Small intestine (tissue), 7 donors: ENCODE measurements at regions not wholly inside any gene's neighbourhood (a gene's known extent, or its start where the extent isn't known, plus 50 kb on each side); places are given as distances from the start of the nearest gene placed in this dataset.
"Not testable (repeated sequence)": the region's sequence is repeated elsewhere in the genome, so short reads cannot be mapped to it uniquely, and the experiment has no call there.

ENCODE experiments used
- DNase-seq, 2 donors: peaks; one replicate each; pipeline versions ENCODE4 v3.0.0 to v3.0.0-alpha.2; 2013
- FAIRE-seq: peaks from 2 replicates; lab custom pipeline; 2012; peaks lifted over from hg19 to GRCh38; lab: Jason Lieb, UNC
- H3K27ac ChIP-seq, 3 donors: one replicate each; pipeline ENCODE4 v1.5.1; 2013; ENCODE audit warnings: low read length in 2 of 3, mild to moderate bottlenecking in 2 of 3, control low read depth in 1 of 3, inconsistent platforms in 1 of 3, low read depth in 1 of 3, moderate library complexity in 1 of 3
- H3K27me3 ChIP-seq, 3 donors: one replicate each; pipeline ENCODE4 v1.6.1; 2013; ENCODE audit warnings: low read length in 3 of 3, inconsistent platforms in 1 of 3; ENCODE audit not compliant: control insufficient read depth in 3 of 3, insufficient read depth in 3 of 3
- H3K36me3 ChIP-seq, 3 donors: one replicate each; pipeline ENCODE4 v1.6.1; 2013; ENCODE audit warnings: low read length in 3 of 3, inconsistent platforms in 1 of 3, low read depth in 1 of 3, mild to moderate bottlenecking in 1 of 3, moderate library complexity in 1 of 3; ENCODE audit not compliant: control insufficient read depth in 3 of 3, insufficient read depth in 2 of 3
- H3K4me1 ChIP-seq, 3 donors: one replicate each; pipeline ENCODE4 v1.6.1; 2013; ENCODE audit warnings: low read length in 2 of 3, inconsistent platforms in 1 of 3, low read depth in 1 of 3, mild to moderate bottlenecking in 1 of 3, moderate library complexity in 1 of 3; ENCODE audit not compliant: control insufficient read depth in 3 of 3, insufficient read depth in 2 of 3
- H3K4me3 ChIP-seq, 3 donors: one replicate each; pipeline ENCODE4 v1.5.1; 2013; ENCODE audit warnings: low read length in 3 of 3, control low read depth in 1 of 3, inconsistent platforms in 1 of 3, low read depth in 1 of 3, mild to moderate bottlenecking in 1 of 3, moderate library complexity in 1 of 3
- H3K9me3 ChIP-seq, 2 donors: one replicate each; pipeline ENCODE4 v1.6.1; 2013; ENCODE audit warnings: low read depth in 1 of 2, low read length in 1 of 2; ENCODE audit not compliant: control insufficient read depth in 2 of 2, insufficient read depth in 1 of 2
- WGBS, 3 donors: extraction: QIAGEN DNeasy Blood & Tissue Kit; methylation state at CpG; one replicate each; pipeline ENCODE4 v1.1.7; 2013; 5-methylcytosine and 5-hydroxymethylcytosine counted together
- donor health status: healthy with polysubstance abuse.
- donor health status: control.
- donor health status: control.
- donor health status: Bipolar disorder and iron deficiency.
- donor health status: healthy.

GRCh38 chr14:46596236-46596635 lies 55.3 kb downstream of the RPL10L start:
- H3K9me3 ChIP-seq, result peaks cover 0 to 3% of the 10 kb centered on the region in 2 donors
- FAIRE-seq, result no peak
- no peak for DNase-seq
- H3K36me3 ChIP-seq, result no peaks in the 10 kb centered on the region
- no peaks in the 10 kb centered on the region for H3K4me1 ChIP-seq
- H3K4me3 ChIP-seq, result no peak overlapping the region
- no peak overlapping the region for H3K27ac ChIP-seq
- H3K27me3 ChIP-seq, result no peaks in the 10 kb centered on the region

DNA sequence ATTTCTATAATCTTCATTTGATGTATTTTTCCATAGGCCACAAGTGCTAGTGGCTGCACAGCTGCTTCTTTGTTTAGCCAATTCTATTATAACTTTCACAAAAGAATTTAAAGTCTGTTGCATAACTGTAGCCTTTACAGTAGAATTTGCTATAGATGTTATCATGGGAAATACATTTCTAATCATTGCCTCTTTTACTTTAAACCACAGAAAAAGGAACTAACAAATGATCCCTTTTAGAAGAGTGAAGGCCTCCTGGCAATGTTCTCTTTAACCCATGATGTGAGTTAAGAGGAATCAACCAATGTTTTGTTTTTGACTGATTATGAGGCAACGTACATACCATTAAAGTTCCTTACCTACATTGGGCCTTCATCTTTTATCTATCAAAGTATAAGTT lies 68.8 kb downstream of the RPL10L start:
- Histone ChIP-seq H3K4me3 (no peak overlapping the region), H3K4me1 (no peaks in the 10 kb centered on the region), H3K36me3 (no peaks in the 10 kb centered on the region), H3K27me3 (no peaks in the 10 kb centered on the region), H3K9me3 (peaks cover 0 to 1% of the 10 kb centered on the region in 2 donors), H3K27ac (no peak overlapping the region)
- WGBS, 3 donors, result 74 to 82% (median 74%) methylated on average over 1 of the region's 1 CpG
- FAIRE-seq (no peak), DNase-seq (no peak)

GRCh38 chr14:46581036-46581671 lies 70.4 kb downstream of the RPL10L start:
- DNase-seq, result peak; percentile 40 to 54

GRCh38 chr14:46574978-46575375 lies 76.6 kb downstream of the RPL10L start:
- Histone ChIP-seq H3K27ac (no peak overlapping the region), H3K36me3 (no peaks in the 10 kb centered on the region), H3K27me3 (no peaks in the 10 kb centered on the region), H3K4me3 (no peak overlapping the region), H3K4me1 (no peaks in the 10 kb centered on the region), H3K9me3 (no peaks in the 10 kb centered on the region)
- no peak for DNase-seq
- no peak for FAIRE-seq
- WGBS, 3 donors, result 54 to 56% (median 55%) methylated on average over 2 of the region's 2 CpGs

More at GRCh38 chr14:46581036-46581671, 70.4 kb downstream of the RPL10L start:
- Histone ChIP-seq H3K36me3 (no peaks in the 10 kb centered on the region), H3K27ac (no peak overlapping the region), H3K4me3 (no peak overlapping the region), H3K4me1 (no peaks in the 10 kb centered on the region), H3K9me3 (no peaks in the 10 kb centered on the region), H3K27me3 (no peaks in the 10 kb centered on the region)
- FAIRE-seq, result no peak
- 22 to 34% (median 30%) methylated on average over 5 of the region's 5 CpGs for WGBS, 3 donors

DNA sequence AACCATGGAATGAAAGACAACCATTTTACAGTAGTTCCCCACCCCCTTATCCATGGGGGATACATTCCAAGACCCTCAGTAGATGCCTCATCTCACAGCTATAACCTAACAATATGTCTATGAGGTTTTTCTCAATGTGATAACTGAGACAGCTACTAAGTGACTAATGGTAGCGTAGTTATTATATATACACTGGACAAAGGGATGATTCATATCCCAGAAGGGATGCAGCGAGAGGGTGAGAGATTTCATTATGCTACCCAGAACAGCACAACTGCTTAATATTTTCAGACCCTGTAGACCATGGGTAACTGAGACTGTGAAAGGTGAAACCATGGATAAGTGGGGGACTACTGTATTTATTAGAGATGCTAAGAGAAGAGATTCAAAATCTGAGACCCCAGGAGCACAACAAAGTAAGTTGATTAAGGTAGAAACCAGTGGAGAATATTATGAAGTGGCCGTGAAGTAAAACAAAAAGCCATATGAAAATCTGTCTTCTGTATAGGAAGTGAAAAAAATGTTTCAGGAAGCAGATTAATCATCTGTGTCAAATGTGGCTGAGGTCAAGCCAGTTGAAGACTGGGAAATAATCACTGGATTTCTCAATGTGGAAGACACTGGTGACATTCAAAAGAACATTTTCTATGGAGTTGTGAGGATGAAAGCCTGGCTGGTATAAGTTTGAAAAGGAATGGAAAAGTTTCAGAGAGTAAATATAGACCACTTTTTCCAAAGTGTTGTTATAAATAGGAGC lies 77.2 kb downstream of the RPL10L start:
- DNase-seq, result no peak
- Histone ChIP-seq H3K36me3 (no peaks in the 10 kb centered on the region), H3K27ac (no peak overlapping the region), H3K27me3 (no peaks in the 10 kb centered on the region), H3K4me3 (no peak overlapping the region), H3K9me3 (no peaks in the 10 kb centered on the region), H3K4me1 (no peaks in the 10 kb centered on the region)
- 58 to 89% (median 76%) methylated on average over 3 of the region's 3 CpGs for WGBS, 3 donors
- FAIRE-seq, result no peak

DNA sequence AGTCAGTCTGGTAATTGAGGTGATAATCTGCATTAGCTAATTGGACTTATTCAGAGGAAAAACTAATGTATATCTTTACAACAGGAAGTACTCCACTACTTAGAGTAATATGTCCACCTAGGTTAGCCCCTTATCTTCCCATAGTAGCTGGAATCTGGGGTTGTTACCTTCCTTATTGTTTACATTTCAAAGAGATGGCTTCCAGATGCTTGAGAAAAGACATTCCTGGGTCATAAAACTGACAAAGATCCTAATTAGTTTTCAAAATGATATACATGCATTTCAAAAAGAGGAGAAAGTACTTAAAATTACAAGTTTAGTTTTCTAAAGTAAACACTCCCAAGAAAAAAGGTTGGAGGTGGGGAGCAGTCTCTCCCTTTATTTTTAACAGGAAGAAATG lies 78.1 kb downstream of the RPL10L start:
- H3K27me3 ChIP-seq, result no peaks in the 10 kb centered on the region
- DNase-seq (no peak), FAIRE-seq (no peak)
- no peaks in the 10 kb centered on the region for H3K9me3 ChIP-seq
- no peaks in the 10 kb centered on the region for H3K4me1 ChIP-seq
- H3K36me3 ChIP-seq, result no peaks in the 10 kb centered on the region
- H3K4me3 ChIP-seq, result no peak overlapping the region
- no peak overlapping the region for H3K27ac ChIP-seq

GRCh38 chr14:46571970-46572369 lies 79.6 kb downstream of the RPL10L start:
- no peaks in the 10 kb centered on the region for H3K9me3 ChIP-seq
- H3K36me3 ChIP-seq, result no peaks in the 10 kb centered on the region
- H3K4me1 ChIP-seq, result no peaks in the 10 kb centered on the region
- H3K27ac ChIP-seq, result no peak overlapping the region
- 85 to 91% (median 86%) methylated on average over 2 of the region's 2 CpGs for WGBS, 3 donors
- no peak for FAIRE-seq
- no peaks in the 10 kb centered on the region for H3K27me3 ChIP-seq
- no peak overlapping the region for H3K4me3 ChIP-seq
- DNase-seq, result no peak

- FAIRE-seq, result not testable (repeated sequence)
Measured at GRCh38 chr14:46568161-46568560, 83.4 kb downstream of the RPL10L start.

More at GRCh38 chr14:46568161-46568560, 83.4 kb downstream of the RPL10L start:
- 85 to 90% (median 85%) methylated on average over 1 of the region's 1 CpG for WGBS, 3 donors
- H3K4me3 ChIP-seq, H3K4me1 ChIP-seq, H3K27ac ChIP-seq, H3K9me3 ChIP-seq, DNase-seq, H3K27me3 ChIP-seq, H3K36me3 ChIP-seq: not testable (repeated sequence)
